Left ventricle myocardium superior (tissue), 1 donor: ENCODE measurements at regions not wholly inside any gene's neighbourhood (a gene's known extent, or its start where the extent isn't known, plus 50 kb on each side); places are given as distances from the start of the nearest gene placed in this dataset.
"Not testable (repeated sequence)": the region's sequence is repeated elsewhere in the genome, so short reads cannot be mapped to it uniquely, and the experiment has no call there.

ENCODE experiments used
- ATAC-seq: fragments of 200-7000 bp; cut with Tn5 transposase; one replicate; pipeline ENCODE4 v1.9.1; 2020; ENCODE audit warnings: mild to moderate bottlenecking, moderate library complexity
- DNase-seq: peaks from one replicate; pipeline ENCODE4 v3.0.0-alpha.2; 2020
- intact Hi-C: fragments of 100-400 bp; cut with micrococcal nuclease; formaldehyde crosslinking; loops from one replicate; pipeline ENCODE4 v1.11.0; 2022
- donor health status: DM: no; HTN: yes; CAD: no; lungs with severe emphysema.

DNA sequence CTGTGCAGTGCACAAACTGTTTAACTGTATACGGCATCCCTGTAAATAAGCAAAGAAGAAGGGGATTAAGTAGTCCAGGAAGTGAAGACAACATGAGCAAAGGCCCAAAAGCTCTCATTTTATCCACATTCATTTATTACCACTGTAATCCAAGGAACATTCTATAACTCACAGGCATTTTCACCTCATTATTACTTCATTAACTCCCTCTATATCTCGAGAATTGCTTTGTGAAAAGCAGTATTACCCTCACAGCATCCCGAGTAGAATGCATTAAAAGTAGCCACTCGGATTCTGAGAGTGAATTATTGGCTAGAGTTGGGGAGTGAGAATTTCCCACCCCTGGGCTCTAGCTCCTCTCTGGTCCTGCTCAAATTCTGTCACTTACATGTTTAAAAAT, 51.0 kb upstream of the CHCHD3 start:
- DNase-seq (no peak), ATAC-seq (no peak)
- intact Hi-C loops: no loop called here

DNA sequence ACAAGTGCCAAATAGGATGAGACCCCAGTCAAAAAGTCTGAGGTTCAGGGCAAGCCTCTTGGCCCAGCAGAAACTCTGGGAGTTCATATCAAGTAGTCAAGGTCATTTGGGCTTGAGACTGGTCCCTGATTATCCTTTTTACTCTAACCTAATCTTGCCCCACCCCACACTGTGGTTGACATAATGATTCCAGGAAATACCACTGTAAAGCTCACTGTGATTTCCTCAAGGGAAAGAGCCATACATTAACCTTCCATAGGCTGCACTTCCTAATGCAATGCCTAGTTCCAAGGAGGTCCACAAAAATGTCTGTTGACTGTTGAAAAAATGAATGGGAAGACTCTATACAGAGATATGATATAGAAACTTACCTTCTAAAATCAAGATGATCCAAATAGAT, 52.9 kb upstream of the CHCHD3 start:
- ATAC-seq (no peak), DNase-seq (no peak)
- intact Hi-C loops: no loop called here

DNA sequence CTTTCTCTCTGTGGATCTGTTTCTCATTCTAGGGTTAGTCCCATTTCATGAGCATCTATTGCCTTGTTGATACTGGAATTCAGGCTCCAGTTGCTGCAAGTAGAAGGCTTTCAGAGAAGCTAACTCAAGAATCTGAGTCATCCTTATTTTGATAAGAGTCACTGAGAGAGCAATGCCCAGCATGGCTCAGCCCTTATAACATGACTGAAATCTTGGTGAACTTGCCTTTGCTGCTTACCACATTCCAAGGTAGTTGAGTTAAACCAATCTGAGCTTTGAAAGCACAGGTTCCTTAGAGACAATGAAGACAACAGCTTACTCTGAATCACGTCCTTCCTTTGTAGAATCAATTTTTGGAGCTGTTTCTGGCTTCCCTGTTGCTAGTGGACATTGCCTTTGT, 53.6 kb upstream of the CHCHD3 start:
- ATAC-seq (no peak), DNase-seq (no peak)
- intact Hi-C loops: no loop called here

DNA sequence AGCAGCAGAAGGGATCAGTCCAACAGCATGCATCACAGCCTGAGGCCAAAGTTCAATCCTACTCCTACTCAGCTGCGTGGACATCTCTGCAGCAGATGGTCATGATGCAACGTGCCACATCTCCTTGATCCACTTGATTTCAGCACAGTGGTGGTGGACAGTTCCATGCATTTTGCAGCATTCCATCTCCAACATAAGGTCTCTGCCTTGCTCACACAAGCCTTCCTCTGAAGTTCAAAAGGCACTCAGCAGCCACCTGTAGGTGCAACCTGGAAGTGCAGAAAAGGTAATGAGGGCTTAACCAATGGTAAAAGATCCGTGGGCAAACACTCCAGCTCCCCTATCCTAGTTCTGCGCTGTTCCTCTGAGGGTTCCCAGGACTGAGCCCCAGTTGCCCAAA, 57.5 kb upstream of the CHCHD3 start:
- intact Hi-C loops: no loop called here
- ATAC-seq (no peak), DNase-seq (no peak)

DNA sequence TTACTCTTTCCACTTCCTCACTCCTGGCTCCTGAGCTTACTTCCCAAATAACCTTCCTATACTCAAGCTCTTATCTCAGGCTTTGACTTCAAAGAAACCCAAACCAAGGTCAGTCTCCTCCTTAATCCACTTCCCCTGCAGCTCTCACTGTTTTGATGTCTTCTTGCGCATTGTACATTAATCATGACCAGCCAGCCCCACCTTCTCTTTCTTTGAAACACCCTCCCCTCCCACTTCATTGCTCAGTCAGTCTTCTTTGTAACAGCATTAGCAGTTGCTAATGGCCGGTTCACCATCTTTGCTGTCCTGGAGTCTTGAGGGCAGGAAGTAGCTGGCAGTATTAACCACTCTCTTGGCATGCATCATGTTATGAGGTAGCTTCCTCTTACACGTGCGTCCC, 57.9 kb upstream of the CHCHD3 start:
- DNase-seq (no peak), ATAC-seq (no peak)
- intact Hi-C loops: no loop called here

DNA sequence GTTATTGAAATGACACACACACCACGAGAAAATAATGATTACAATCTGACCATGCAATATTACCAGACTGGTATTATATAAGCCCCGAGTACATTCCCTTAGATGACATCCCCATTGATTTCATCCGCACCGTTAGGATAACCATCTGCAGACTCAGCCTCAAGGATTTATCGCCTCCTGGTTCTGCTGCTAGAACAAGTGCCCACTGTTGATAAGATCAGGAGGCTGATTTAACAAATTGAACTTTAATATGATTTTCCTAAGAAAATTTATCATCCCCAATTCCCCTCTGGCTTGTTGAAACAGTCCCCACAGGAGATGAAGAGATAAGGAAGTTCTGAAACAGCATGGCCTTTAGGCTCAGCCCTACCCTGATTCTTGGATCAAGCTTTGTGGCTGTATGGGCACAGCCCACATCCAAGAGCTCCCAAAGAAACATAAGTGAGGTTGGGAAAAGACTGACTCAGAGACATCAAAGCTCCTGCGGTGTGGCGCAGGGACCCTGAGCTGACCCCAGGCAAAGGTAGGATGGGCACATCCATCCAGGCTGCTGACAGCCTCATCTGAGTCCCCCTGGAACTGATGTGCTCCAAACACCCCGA, 59.2 kb upstream of the CHCHD3 start:
- DNase-seq: no peak
- intact Hi-C loops: no loop called here
- no peak for ATAC-seq

DNA sequence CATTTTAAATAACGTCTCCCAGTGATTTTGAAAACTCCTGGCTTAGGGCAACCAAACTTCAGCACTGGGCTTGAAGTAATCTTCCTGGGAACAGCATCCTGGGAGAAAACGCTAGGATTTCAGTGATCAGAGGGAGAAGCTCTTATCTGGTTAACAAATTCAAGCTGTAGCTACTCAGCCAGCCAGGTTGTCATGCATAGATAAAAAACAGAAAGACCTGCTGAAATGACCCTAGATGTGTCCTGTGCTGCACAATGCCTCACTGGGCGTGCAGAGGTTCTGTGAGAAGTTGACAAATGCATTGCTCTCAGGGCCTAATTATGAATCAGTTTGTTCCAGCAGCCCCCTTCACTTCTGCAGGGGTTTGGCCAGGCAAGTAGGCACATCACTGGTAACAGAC, 68.9 kb upstream of the CHCHD3 start:
- intact Hi-C loops: no loop called here
- DNase-seq (no peak), ATAC-seq (no peak)

DNA sequence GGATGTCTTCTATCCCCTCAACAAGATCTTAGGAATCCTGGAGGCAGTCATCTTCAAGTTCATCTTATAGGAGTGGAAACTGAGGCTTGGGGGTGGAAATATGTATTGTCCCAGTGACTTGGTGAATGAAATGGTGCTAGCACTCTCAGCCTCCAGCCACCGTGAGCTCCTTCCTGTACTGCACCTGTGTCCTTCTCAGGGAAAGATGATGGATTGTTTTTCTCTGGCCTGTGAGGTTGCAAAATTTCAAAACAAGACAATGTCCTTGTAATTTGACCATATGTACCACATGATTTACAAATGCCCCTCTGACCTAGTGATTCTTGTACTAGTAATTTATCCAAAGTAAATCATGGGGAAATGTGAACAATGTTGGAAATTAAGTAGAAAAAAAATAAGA, 71.0 kb upstream of the CHCHD3 start:
- intact Hi-C loops: no loop called here
- ATAC-seq (no peak), DNase-seq (no peak)

DNA sequence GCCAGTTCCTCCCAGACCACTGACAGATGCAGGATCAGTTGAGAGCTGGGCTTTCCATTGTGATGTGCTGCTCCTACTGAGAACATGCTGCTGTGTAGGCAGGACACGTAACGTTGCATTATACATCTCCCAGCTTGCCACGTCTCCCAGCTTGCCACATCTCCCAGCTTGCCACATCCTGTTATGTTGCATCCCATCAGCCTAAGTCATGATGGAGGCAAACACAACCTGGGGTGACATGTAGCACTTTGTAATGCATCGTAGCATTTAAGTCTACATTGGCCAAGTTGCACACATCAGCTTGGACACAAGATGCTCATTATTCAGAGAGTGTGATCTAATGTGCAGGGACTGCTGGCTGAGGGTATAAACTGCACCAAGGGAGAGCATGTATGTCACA, 73.3 kb upstream of the CHCHD3 start:
- DNase-seq (no peak), ATAC-seq (no peak)
- intact Hi-C loops: no loop called here

DNA sequence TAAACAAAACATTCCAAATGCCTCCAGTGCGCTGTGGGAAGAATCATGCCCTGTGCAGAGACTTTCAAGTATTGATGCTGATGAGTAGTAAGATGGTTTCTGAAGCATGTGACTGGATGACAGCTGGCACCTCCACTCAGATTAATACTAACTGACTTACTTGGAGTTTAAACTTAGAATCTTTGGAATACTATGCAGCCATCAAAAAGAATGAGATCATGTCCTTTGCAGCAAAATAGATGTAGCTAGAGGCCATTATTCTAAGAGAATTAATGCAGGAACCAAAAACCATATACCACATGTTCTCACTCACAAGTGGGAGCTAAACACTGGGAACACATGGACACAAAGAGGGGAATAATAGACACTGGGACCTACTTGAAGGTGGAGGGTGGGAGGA, 73.8 kb upstream of the CHCHD3 start:
- ATAC-seq: no peak
- intact Hi-C loops: no loop called here
- no peak for DNase-seq

DNA sequence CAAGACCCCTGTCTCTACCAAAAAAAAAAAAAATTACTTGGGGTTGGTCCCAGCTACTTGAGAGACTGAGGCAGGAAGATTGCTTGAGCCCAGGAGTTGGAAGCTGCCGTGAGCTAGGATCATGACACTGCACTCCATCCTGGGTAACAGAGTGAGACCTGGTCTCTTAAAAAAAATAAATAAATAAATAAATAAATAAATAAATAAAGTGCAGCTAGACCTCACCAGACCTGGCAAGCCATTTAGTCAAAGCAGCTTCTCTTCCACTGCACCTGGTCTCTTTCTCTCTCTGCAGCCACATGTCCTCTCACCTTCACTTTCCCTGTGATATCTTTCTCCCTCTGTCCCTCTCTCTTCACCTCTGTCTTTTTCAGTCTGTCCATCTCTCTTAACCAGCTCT, 75.2 kb upstream of the CHCHD3 start:
- DNase-seq (no peak), ATAC-seq (no peak)
- intact Hi-C loops: no loop called here

DNA sequence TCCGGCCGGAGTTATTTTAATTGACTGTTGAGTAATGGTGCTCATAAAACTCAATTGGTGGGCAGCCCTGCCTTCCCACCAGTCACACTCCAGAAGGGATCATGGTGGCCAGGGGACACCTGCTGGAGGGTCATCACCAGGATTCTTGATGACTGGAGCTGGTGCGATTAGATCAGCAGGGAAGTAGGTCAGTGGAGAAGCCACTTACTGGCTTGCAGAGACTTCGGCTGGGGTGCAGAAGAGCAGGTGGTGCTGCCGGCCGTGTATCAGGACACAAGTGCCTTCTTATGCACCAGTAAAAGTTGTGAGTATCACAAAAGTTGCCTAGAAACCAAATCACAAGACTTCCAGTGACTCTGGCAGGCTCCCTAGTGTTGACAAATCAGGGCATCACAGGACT, 82.6 kb upstream of the CHCHD3 start:
- ATAC-seq: no peak
- intact Hi-C loops: loop anchor here (5.0 kb wide), 1 partner anchor 892 kb away; no protein-coding TSS in a partner anchor
- no peak for DNase-seq

DNA sequence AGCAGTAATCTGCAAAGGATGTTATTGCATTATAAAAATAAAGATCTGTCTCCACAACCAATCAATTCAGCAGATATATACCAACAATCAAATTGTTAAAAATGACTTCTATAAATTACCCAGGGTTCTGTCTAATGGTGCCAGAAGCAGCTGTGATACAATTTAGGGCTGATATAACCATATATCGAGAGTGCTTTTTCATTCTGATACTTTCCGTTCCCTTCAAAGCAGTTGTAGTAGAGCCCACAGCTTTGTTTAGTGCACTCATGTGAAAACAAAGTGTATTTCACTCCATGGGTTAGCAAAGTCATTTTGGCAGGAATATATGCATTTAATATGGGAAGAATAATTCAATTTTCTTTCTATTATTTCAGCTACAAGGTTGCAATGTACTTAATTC, 83.1 kb upstream of the CHCHD3 start:
- intact Hi-C loops: no loop called here

DNA sequence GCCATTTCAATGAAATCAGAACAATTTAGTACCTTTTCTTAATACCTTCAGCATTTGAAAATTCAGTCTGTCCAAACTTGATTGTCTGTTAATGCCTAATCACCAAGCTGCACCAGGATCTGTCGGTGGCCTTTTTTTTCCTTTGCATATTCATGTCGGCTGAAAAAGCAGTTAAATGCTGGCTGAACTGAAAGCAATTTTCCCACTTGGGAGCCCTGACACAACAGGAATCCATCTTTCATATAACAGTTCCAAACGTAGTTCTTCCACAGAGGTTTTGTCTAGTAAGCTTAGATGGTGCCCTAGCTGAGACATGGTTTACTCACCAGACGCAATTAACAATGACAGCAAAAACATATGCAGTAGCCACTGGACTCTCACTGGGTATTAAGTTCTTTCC, 83.6 kb upstream of the CHCHD3 start:
- no peak for DNase-seq
- no peak for ATAC-seq
- intact Hi-C loops: no loop called here

More for the DNA sequence above, 83.1 kb upstream of the CHCHD3 start:
- ATAC-seq: no peak
- no peak for DNase-seq

DNA sequence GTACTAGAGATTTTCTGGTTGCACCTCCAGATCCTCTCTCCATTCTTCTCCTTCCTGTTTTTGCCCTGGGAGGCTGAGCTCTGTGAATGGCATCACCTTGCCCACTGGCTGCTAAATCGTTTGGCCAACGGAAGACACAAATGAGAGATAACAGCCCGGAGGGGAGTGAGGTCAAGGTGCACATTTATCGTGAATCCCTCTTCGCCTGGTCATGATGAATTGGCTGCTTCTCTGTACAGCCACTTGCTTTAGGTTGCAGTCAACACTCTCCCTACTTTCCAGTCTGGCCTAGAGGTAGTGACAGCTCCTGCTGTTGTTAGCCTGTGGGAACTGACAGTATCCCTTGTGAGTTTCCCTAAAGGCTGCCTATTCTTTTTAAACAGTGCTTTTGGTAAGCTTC, 85.4 kb upstream of the CHCHD3 start:
- no peak for ATAC-seq
- no peak for DNase-seq
- intact Hi-C loops: no loop called here

DNA sequence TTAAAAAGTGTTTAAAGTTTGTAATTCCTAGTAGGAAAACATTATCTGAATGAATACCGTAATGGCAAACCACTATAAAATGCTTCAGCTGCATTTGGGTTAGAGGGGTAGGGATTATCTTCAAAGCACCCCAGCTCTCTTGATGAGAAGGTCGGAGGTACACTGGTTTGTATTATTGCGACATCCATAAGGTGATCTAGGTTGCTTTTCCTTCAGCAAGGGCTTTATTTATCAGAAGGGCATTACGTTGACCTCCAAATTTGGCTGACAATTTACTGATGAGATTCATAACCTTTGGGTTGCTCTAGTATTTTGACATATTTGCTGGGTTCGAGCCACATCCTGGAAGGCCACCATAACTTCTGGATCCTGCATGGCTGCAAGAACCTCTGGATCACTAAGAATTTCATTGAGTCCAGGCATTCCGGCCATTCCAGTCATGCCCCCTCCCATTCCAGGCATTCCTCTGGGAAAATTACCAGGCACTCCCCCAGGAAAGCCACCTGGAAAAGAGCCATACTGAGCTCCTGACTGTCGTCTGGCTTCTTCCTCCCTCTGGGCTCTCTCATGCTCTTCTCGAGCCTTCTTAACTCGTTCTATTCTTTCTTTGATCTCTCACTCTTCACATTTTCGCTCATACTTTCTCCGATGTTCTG, 83.6 kb upstream of the EXOC4 start:
- intact Hi-C loops, ATAC-seq, DNase-seq: not testable (repeated sequence)

DNA sequence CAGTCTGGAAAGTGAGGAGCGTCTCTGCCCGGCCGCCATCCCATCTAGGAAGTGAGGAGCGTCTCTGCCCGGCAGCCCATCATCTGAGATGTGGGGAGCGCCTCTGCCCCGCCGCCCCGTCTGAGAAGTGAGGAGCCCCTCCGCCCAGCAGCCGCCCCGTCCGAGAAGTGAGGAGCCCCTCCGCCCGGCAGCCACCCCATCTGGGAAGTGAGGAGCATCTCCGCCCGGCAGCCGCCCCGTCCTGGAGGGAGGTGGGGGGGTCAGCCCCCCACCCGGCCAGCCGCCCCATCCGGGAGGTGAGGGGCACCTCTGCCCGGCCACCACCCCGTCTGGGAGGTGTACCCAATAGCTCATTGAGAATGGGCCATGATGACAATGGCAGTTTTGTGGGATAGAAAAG, 75.4 kb upstream of the EXOC4 start:
- ATAC-seq, DNase-seq, intact Hi-C loops: not testable (repeated sequence)

DNA sequence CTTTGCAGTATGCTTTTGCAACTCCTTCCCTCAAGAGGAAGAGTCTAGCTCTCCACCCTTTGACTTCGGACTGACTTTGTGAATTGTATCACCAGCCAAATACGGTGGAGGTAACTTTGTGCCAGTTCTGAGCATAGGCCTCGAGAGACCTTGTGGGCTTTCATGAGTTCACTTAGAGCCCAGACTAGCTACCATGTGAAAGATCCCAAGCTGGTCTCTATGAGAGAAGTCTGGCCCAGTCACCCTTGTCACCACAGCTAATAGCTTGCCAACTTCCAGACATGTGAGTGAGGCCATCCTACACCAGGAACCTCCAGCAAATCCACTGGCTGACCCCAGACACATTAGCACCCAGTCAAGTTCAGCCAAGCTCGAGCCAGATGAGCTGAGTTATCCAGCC, 72.2 kb upstream of the EXOC4 start:
- no peak for ATAC-seq
- intact Hi-C loops: no loop called here
- no peak for DNase-seq

DNA sequence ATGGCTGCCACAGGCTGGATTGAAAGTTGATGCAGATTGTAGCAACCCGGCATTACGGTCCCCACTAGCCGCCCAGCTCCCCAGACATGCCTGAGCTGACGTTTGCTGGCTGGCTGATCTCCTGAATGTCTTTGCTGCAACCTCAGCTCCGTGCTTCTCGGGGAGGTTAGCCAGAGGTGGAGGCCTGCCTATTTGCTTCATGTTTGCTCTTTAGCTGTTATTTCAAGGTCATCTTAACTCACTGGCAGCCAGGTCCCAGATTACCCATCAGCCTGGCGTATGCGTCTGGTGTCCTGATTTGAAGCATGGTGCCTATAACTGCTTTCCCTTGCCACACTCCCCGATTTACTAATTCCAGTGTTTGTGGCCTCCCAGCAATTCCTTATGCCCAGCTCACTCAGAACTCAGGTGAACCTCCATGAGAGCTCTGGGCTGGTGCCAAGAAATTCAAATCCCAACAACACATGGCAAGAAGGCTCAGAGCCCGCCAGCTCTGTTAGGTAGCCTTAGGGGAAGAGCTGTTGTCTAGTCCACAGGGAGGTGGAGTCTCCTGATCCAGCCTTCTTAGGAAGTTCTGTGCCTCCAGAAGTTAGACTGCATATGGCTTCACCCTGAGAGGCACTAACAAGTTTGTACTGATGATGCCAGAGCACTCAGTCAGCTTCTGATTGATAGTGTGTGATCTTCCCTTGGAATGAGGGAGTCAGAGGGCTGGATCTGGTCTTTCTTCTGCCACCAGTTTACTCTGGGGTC, 69.7 kb upstream of the EXOC4 start:
- DNase-seq (no peak), ATAC-seq (no peak)
- intact Hi-C loops: no loop called here

DNA sequence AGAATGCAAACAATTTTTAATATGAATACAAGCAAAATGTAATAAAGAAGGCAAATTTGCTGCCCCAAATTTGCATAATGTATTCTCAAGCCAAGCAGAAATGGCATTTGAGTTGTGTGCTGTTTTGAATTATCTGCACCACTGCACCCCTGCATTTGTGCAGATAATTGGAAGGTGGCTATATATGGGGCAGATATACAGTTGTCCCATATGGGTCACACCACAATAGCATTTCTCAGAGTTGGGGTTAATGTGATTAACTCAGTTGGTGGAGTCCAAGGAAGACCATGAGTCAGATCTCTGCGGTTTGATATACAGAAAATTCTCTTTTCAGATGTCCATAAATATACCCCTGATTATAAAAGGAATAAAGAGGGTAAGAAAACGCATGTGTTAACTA, 68.9 kb upstream of the EXOC4 start:
- intact Hi-C loops: no loop called here
- no peak for DNase-seq
- ATAC-seq: no peak

DNA sequence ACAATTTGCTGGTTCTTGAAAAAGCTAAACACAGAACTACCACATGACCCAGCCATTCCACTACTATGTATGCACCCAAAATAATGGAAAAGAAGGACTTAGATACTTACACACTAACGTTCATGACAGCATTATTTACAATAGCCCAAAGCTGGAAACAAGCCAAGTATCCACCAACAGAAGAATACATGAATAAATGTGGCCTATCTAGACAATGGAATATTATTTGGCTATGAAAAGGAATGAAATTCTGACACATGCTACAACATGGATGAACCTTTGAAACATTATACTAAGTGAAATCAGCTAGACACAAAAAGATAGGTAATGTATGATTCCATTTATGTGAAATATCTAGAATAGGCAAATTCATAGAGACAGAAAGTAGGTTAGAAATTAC, 67.4 kb upstream of the EXOC4 start:
- intact Hi-C loops: no loop called here
- ATAC-seq: no peak
- DNase-seq: no peak
